Tibial nerve (tissue), 3 donors: ENCODE measurements at regions not wholly inside any gene's neighbourhood (a gene's known extent, or its start where the extent isn't known, plus 50 kb on each side); places are given as distances from the start of the nearest gene placed in this dataset.

Source experiments
- POLR2A ChIP-seq, 2 donors: fragments of 450-650 bp; IDR thresholded peaks; one replicate each; pipeline ENCODE4 v1.6.1; 2017; ENCODE audit warnings: antibody characterized with exemption in 2 of 2, mild to moderate bottlenecking in 2 of 2, moderate library complexity in 2 of 2
- TF ChIP-seq, protein P1 (sequence below), 5 experiments: fragments of 200-600 bp in 3 of 5; fragments of 450-650 bp in 2 of 5; sonication (generic) in 3 of 5; IDR thresholded peaks; one replicate each; pipeline ENCODE4 v1.5.1; 2016 to 2019; ENCODE audit warnings: antibody characterized with exemption in 5 of 5, mild to moderate bottlenecking in 3 of 5, moderate library complexity in 2 of 5

DNA sequence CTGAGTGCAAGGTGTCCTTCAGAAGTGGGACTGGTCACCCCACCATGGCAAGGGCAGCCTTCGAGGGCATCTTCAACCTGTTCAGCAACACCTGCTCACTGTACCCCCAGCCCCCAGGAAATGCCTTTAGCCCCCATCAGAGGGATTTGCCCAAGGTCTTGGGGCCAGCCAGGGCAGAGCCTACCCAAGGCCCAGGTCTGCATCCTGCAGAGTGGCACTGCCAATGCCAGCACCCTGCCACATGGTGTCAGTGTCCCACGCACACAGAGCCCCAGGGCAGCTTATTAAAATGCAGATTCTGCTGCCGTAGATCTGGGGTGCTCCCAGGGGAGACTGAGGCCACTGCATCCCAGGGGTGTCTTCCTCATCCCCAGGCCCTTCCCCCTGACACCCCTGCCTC is 106.2 kb upstream of the KCTD7 start:
- TF ChIP-seq, protein P1, sequence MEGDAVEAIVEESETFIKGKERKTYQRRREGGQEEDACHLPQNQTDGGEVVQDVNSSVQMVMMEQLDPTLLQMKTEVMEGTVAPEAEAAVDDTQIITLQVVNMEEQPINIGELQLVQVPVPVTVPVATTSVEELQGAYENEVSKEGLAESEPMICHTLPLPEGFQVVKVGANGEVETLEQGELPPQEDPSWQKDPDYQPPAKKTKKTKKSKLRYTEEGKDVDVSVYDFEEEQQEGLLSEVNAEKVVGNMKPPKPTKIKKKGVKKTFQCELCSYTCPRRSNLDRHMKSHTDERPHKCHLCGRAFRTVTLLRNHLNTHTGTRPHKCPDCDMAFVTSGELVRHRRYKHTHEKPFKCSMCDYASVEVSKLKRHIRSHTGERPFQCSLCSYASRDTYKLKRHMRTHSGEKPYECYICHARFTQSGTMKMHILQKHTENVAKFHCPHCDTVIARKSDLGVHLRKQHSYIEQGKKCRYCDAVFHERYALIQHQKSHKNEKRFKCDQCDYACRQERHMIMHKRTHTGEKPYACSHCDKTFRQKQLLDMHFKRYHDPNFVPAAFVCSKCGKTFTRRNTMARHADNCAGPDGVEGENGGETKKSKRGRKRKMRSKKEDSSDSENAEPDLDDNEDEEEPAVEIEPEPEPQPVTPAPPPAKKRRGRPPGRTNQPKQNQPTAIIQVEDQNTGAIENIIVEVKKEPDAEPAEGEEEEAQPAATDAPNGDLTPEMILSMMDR (IDR thresholded peaks at IDR 0.05): peak in 1 of 5 experiments; percentile 16
- TF ChIP-seq POLR2A (IDR thresholded peaks at IDR 0.05): no peak
